GM21825 (cell line): ENCODE measurements at regions not wholly inside any gene's neighbourhood (a gene's known extent, or its start where the extent isn't known, plus 50 kb on each side); places are given as distances from the start of the nearest gene placed in this dataset.

Experiments
- ATAC-seq: cut with Tn5 transposase; IDR thresholded peaks from one replicate; pipeline ENCODE4 v1.9.1; 2021; ENCODE audit warnings: mild to moderate bottlenecking, moderate library complexity; ENCODE audit not compliant: unreplicated experiment

- ATAC-seq, result no peak
Observed at GRCh38 chr14:53328841-53329240, 175.7 kb upstream of the DDHD1 start.

DNA sequence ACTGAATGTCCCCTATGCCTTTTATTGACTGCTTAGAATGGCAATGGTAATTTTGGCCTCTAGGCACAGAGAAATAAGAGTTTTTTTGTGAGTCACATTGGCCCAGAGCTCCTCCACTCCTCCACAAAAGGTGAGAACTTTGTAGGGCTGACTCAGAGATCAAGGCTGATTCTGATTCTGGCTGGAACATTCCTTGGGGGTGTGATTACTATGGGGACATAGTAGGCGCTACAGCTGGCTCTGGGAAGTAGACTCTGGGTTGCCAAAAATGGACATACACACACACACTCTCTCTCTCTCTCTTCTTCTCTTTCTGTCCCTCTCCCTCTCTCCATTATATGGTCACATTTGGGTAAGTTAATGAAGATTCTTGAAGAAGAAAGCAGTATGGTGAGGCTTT, 174.6 kb upstream of the DDHD1 start:
- ATAC-seq, result no peak

GRCh38 chr14:53325176-53325806, 172.2 kb upstream of the DDHD1 start:
- ATAC-seq, result no peak

DNA sequence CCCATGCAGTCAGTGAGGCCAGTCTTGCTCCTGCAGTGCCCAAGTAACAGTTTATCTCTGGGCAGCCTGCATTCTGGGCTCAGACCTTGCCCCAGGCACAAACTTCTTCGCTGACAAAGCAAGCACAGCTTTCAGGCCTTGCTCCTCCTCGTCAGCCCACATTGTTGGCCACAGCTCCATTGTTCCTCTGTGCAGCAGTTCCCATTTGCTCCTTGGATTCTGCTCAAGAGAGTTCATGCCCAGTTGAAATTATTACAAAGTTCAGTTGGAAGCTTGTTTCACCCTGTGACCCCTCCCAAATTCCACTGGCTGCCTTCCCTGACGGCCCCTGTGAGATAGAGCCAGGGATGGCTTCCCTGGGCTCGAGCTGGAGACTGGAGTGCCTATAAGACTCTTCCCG, 163.4 kb upstream of the DDHD1 start:
- ATAC-seq, result no peak

GRCh38 chr14:53310412-53310811, 157.3 kb upstream of the DDHD1 start:
- ATAC-seq, result peak; percentile 72

DNA sequence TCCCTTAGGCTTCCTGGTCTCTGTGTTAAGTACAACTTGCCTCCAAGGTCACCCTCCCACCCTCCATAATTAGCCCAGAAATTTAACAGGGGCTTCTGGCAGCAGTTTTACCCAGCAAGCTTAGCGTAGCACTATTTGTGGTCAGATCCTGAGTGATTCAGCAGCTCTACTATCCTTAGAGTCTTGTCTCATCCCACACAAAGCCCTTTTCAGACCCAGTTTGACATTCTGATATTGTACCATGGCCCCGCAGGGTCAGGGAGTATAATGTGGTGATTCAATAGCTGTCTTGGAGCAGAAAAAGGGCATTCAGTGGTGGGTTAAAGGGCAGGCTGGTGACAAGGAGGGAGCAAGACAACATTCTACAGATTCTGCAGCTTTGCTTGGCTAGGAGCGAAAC, 153.8 kb upstream of the DDHD1 start:
- ATAC-seq, result no peak

GRCh38 chr14:53306267-53306721, 153.2 kb upstream of the DDHD1 start:
- no peak for ATAC-seq

DNA sequence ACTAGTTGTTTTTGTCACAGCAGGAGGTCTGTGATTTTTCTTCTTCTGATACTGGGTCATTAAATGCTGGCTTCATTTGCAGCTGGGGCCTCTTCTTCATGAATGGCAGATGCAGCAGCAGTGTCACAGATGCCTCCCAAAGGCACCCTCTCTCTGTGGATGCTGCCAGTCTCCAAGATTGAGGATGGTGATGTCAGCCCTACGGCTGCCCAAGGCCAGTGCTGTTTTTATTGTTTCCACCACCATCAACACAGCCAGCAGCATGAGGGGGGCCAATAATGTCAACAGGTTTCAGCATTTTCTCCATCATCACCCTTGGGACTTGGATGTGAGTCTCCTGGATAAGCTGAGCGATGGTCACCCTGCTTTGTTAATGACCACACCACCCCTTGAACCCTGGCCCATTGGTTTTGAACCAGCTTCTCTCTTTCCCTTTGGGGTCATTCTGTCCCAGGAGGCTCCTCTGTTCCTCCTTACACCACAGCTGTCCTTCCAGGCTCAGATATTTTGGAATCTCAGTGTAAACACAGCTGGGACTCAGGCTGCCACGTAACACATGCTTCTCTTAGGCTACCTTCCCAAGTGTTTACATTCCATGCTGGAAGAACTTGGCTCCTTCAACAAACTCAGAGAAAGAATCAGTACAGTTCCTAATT, 151.7 kb upstream of the DDHD1 start:
- ATAC-seq, result no peak

GRCh38 chr14:53295985-53296582, 143.0 kb upstream of the DDHD1 start:
- ATAC-seq, result no peak

DNA sequence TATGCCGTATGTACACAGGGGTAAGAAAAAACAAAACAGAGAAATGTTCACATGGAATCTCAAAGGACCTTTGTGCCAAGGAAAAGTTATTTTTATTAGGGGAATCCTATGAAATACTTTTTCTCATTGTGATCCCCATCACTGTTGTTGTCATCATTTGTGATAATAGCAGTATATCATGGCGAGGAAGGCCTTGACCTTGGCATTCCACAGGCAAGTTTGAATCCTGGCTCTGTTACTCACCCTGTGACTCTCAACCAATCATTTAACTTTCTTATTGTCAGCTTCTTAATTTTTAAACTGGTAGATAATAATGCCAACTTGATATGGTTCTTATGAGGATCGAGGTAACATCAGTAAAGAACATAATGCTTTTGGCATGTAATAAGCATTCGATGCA, 142.2 kb upstream of the DDHD1 start:
- no peak for ATAC-seq

GRCh38 chr14:53286301-53286700, 133.2 kb upstream of the DDHD1 start:
- no peak for ATAC-seq

DNA sequence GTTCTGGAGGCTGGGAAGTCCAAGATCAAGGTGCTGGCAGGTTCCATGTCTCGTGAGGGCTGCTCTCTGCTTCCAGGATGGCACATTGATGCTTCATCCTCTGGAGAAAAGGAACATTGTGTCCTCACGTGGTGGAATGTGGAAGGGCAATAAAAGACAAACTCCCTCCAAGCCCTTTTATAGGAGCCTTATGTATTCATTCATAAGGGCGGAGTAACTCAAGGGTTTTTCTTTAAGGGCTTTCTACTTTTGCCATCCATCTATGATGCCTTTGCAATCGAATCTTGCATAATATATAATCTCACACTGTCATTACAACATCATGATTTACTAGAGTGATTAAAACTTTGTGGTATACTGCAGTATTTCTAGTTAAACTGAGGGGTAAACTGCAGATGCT, 132.7 kb upstream of the DDHD1 start:
- ATAC-seq, result no peak

- ATAC-seq, result no peak
Observed at GRCh38 chr14:53285064-53285463, 131.9 kb upstream of the DDHD1 start.

GRCh38 chr14:53278602-53279506, 125.7 kb upstream of the DDHD1 start:
- ATAC-seq, result no peak

DNA sequence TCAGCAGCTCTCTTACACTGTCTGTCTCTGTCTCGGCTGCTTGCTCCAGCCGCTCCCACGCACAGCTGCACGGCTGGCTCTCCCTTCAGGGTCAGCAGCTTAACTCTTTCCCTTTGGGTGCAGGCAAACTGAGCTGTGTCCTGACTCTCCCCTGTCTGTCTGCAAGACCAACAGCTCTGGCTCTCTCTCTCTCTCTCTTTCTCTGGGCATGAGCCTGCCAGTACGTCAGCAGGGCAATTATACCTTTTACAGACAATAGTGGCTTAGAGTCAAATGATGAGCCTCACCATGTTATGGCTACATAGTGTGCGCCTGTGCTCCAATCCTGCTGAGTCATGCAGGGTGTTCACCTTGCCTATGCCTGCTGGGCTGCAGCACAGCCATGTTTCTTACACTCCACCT, 120.5 kb upstream of the DDHD1 start:
- ATAC-seq, result no peak

DNA sequence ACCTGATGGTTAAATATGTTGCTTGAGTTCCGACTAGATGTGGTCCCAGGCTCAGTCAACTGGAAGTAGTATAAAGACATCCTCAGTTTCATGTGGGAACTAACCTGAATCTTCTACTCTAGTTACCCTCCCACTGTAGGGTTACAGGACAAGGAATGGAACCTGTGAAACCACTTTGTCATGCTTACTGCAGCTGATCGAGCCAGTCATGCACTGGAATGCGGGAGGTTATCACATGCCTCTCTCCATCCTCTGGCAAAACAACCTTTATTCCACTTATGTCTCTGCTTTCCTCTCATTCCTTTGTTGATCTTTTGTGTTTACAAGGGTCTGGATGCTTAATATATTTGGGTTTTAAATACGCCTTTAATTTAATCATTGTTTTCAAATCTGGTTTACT, 111.9 kb upstream of the DDHD1 start:
- ATAC-seq, result no peak

- no peak for ATAC-seq
Observed at GRCh38 chr14:53260928-53261327, 107.8 kb upstream of the DDHD1 start.

GRCh38 chr14:53260286-53260685, 107.2 kb upstream of the DDHD1 start:
- no peak for ATAC-seq

- ATAC-seq, result no peak
Observed at GRCh38 chr14:53252141-53252540, 99.0 kb upstream of the DDHD1 start.

- no peak for ATAC-seq
Observed at GRCh38 chr14:53249059-53249458, 95.9 kb upstream of the DDHD1 start.

GRCh38 chr14:53247596-53248370, 94.7 kb upstream of the DDHD1 start:
- no peak for ATAC-seq
